ENCODE measurements at regions not wholly inside any gene's neighbourhood (a gene's known extent, or its start where the extent isn't known, plus 50 kb on each side); places are given as distances from the start of the nearest gene placed in this dataset.

GRCh38 chr9:135363596-135363995 lies 116.0 kb upstream of the PPP1R26 start:
- H3K27ac ChIP-seq, result no peak overlapping the region
- no peaks in the 10 kb centered on the region for H3K27me3 ChIP-seq
- no peaks in the 10 kb centered on the region for H3K36me3 ChIP-seq
- no peaks in the 10 kb centered on the region for H3K4me1 ChIP-seq (ENCODE audit: control insufficient read depth in 1 of 2, insufficient read depth in 1 of 2, low read depth in 1 of 2, low read length in 1 of 2)
- no peaks in the 10 kb centered on the region for H3K9me3 ChIP-seq
- TF ChIP-seq, protein P1, sequence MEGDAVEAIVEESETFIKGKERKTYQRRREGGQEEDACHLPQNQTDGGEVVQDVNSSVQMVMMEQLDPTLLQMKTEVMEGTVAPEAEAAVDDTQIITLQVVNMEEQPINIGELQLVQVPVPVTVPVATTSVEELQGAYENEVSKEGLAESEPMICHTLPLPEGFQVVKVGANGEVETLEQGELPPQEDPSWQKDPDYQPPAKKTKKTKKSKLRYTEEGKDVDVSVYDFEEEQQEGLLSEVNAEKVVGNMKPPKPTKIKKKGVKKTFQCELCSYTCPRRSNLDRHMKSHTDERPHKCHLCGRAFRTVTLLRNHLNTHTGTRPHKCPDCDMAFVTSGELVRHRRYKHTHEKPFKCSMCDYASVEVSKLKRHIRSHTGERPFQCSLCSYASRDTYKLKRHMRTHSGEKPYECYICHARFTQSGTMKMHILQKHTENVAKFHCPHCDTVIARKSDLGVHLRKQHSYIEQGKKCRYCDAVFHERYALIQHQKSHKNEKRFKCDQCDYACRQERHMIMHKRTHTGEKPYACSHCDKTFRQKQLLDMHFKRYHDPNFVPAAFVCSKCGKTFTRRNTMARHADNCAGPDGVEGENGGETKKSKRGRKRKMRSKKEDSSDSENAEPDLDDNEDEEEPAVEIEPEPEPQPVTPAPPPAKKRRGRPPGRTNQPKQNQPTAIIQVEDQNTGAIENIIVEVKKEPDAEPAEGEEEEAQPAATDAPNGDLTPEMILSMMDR (IDR thresholded peaks at IDR 0.05), result no peak
- H3K4me3 ChIP-seq (ENCODE audit: low read depth in 1 of 2, low read length in 1 of 2), result no peak overlapping the region

GRCh38 chr9:135365013-135365768 lies 114.4 kb upstream of the PPP1R26 start:
- H3K36me3 ChIP-seq, result no peaks in the 10 kb centered on the region
- no peaks in the 10 kb centered on the region for H3K9me3 ChIP-seq
- TF ChIP-seq, protein P1 (IDR thresholded peaks at IDR 0.05), result no peak
- no peaks in the 10 kb centered on the region for H3K4me1 ChIP-seq (ENCODE audit: control insufficient read depth in 1 of 2, insufficient read depth in 1 of 2, low read depth in 1 of 2, low read length in 1 of 2)
- H3K27ac ChIP-seq, result no peak overlapping the region
- peaks cover 5% of the 10 kb centered on the region for H3K27me3 ChIP-seq
- H3K4me3 ChIP-seq (ENCODE audit: low read depth in 1 of 2, low read length in 1 of 2), result no peak overlapping the region

GRCh38 chr9:135366104-135366503 lies 113.5 kb upstream of the PPP1R26 start:
- H3K4me1 ChIP-seq (ENCODE audit: control insufficient read depth in 1 of 2, insufficient read depth in 1 of 2, low read depth in 1 of 2, low read length in 1 of 2), result no peaks in the 10 kb centered on the region
- H3K9me3 ChIP-seq, result no peaks in the 10 kb centered on the region
- H3K4me3 ChIP-seq (ENCODE audit: low read depth in 1 of 2, low read length in 1 of 2), result no peak overlapping the region
- peaks cover 5% of the 10 kb centered on the region for H3K27me3 ChIP-seq
- no peaks in the 10 kb centered on the region for H3K36me3 ChIP-seq
- TF ChIP-seq, protein P1 (IDR thresholded peaks at IDR 0.05), result no peak
- no peak overlapping the region for H3K27ac ChIP-seq

DNA sequence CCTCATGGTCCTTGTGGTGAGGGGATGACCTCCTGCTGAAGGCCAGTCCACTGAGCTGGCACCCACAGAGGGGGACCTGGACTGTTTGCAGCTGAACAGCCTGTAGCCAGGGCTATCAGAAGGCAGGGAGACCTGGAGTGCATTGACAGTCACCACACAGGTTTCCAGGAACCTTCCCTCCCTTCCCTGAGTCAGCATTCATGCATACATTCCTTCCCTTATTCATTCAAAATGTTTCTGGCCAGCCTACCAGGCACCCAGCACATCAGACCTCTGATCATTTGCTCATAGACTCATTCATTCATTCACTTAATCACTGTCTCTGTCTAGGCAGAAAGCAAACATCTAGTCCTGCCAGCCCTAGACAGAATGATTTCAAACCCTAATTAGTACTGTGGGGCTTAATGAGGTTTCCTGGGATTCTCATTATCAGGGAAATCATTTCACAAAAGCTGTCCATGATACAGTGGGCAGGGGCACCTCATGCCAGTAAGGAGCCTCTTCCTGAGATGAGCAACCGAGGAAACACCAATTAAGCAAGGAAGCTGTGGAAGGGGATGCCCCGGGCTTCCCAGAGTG lies 110.1 kb upstream of the PPP1R26 start:
- no peak overlapping the region for H3K4me3 ChIP-seq (ENCODE audit: low read depth in 1 of 2, low read length in 1 of 2)
- H3K4me1 ChIP-seq (ENCODE audit: control insufficient read depth in 1 of 2, insufficient read depth in 1 of 2, low read depth in 1 of 2, low read length in 1 of 2), result no peaks in the 10 kb centered on the region
- no peaks in the 10 kb centered on the region for H3K36me3 ChIP-seq
- peaks cover 11% of the 10 kb centered on the region for H3K27me3 ChIP-seq
- no peak overlapping the region for H3K27ac ChIP-seq
- no peaks in the 10 kb centered on the region for H3K9me3 ChIP-seq
- TF ChIP-seq, protein P1 (IDR thresholded peaks at IDR 0.05), result no peak

DNA sequence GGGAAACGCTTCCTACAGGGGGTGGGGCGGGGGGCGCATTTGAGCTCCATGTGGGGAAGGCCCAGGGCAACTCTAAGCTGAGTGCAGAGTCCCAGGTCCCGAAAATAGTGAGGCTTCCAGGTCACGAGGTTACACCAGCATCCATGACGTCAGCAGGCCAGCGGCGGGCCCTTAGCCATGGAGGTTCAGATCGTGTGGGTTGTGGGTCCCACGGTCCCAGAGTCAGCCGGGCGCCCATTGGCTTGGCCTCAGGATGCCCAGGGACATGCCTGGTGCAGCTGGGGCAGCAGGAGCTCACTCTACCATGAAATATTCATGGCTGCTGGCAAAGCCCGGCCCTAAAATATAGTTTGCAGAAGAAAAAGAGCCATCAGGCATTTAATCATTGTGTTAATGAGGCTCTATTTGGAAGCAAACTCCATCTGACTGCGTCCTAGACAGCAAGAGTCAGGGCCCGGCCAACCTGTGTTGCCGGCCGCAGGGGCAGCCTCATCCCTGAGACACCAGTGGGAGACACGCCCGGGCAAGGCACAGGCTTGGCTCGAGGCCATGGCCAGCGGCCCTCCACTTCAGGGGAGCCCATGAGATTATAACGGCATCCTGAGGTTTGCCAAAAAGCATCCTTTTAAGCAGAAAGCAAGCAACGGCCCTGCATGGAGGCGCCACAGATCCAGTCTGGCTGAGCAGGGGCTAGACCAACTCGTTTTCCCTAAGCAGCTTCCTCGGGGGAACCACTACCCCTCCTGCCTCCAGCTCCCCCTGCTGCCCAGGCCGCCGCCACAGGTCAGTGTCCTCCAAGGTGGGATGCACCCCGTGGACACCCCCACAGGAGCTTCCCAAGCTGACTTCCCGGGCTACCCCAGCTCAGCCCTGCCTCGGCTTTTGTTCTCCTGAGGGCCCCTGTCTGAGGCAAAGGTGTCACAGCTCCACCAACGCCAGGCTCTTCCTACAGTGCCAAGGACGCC lies 108.9 kb upstream of the PPP1R26 start:
- TF ChIP-seq, protein P1 (IDR thresholded peaks at IDR 0.05), result no peak
- no peak overlapping the region for H3K4me3 ChIP-seq (ENCODE audit: low read depth in 1 of 2, low read length in 1 of 2)
- no peak overlapping the region for H3K27ac ChIP-seq
- no peaks in the 10 kb centered on the region for H3K9me3 ChIP-seq
- H3K4me1 ChIP-seq (ENCODE audit: control insufficient read depth in 1 of 2, insufficient read depth in 1 of 2, low read depth in 1 of 2, low read length in 1 of 2), result no peaks in the 10 kb centered on the region
- H3K27me3 ChIP-seq, result peaks cover 11% of the 10 kb centered on the region
- no peaks in the 10 kb centered on the region for H3K36me3 ChIP-seq

Data from neutrophil (primary cell).